Fibroblast of skin of left biceps (primary cell): ENCODE measurements at regions not wholly inside any gene's neighbourhood (a gene's known extent, or its start where the extent isn't known, plus 50 kb on each side); places are given as distances from the start of the nearest gene placed in this dataset.
"Not testable (repeated sequence)": the region's sequence is repeated elsewhere in the genome, so short reads cannot be mapped to it uniquely, and the experiment has no call there.

Experiments
- DNase-seq, 2 experiments: peaks; one replicate each; pipeline ENCODE4 v3.0.0-alpha.2; 2013; ENCODE audit warnings: low read depth in 2 of 2

DNA sequence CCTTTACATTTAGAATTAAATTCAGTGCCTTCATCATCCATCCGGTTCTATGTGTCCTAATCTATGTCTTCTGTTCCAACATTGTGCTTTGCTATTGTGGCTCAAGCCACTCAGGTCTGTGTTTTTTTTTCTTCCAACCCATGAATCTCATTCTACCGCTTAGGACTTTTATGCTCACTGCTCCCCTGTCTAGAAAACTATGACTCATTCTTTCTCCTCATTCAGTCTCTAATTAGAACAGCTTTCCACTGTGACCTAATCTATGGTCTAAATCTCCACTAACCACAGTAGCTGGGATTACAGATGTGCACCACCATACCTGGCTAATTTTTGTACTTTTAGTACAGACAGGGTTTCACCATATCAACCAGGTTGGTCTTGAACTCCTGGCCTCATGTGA is 418.7 kb downstream of the KCNJ2 start:
- DNase-seq: no peak

DNA sequence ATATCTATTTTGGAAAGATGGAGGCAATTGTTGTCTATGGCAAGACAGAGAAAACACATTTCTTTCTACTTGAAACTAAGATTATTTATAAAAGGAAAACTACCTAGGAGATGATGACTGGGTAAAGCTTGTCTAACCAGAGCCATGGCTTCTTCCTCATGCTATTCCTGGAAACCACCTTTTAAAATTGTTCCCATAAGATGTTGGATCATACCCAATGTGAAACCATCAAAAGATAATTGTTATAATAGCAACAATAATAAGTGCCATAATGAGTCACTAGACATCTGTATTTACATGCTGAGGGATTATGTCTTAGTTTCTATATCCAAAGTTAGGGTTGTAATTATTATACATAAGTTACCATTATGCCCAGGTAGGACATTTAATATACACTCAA is 428.4 kb downstream of the KCNJ2 start:
- DNase-seq: no peak

DNA sequence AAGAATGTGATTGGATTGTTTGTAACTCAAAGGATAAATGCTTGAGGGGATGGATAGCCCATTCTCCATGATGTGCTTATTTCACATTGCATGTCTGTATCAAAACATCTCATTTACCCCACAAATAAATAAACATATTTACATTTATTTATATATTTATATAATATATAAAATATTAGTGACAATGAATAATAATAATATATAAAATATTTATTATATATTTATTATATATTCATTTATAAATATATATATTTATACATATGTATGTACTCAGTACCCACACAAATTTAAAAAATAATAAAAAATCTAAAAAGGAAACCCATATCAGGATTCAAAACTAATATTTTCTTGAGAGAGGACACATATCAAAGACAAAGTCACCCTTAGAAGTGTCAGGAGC is 429.9 kb downstream of the KCNJ2 start:
- no peak for DNase-seq

DNA sequence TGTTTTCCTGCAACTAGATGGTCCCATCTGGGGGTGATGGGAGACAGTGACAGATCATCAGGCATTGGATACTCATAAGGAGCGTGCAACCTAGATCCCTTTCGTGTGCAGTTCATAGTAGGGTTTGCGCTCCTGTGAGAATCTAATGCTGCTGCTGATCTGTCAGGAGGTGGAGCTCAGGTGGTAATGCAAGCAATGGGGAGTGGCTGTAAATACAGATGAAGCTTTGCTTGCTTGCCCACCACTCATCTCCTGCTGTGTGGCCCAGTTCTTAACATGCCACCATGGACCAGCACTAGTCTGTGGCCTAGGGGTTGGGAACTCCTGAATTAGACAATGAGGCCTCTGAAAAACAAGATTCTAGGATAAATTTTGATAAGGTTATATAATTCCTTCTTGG is 430.6 kb downstream of the KCNJ2 start:
- DNase-seq: not testable (repeated sequence)

DNA sequence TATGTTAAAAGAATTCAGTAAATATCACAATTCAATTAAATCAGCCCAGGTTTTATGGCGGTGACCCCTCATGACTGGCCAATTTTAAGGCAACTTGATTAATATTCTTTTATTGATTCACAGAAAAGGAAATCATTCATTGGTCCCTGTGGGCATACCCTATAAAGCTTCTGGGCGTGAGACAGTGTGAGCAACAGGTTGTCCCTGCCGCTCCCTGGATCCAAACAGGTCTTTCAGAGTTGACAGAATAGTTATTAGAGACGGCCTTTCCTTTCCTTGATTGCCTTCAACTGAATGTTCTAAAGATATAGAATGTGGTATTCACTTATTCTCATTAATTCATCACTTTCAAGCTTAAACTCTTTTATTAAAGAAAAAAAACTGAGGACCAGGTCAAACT is 433.9 kb downstream of the KCNJ2 start:
- no peak for DNase-seq

DNA sequence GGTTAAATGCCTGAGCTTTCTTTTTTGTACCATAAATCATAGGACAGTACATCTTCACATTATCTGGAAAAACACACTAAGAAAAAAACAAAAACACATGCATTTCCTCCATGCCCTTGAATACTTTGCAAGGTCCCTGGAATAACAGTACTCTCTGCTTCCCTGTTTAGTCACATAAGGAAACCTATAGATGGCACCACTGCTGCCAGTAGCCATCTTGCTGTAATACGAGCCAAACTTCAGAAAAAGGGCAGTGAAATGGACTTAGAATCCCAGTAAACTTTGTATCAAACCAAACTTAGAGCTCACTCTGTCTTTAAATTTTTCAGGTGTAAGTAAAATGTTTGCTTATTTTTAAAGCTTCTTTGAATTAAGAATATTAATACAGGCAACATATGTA is 435.5 kb downstream of the KCNJ2 start:
- DNase-seq: no peak

DNA sequence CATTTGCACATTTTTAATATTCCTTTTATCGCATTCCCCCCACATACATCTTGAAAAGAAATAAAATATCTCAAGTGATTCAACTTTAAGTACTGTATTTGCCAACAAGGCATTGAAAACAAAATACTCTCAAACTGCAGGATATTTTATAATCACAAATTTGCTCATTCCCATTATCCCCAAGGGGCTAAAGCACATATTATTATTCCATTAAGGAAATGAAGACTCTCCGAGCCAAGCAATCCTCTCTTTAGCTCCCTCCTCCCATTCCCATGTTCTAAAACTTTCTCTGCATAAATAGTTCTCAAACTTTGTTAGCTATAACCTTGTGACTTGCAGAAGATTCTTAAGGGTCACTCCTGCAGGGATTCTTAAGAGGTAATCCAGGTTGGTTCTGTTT is 436.8 kb downstream of the KCNJ2 start:
- DNase-seq: no peak

DNA sequence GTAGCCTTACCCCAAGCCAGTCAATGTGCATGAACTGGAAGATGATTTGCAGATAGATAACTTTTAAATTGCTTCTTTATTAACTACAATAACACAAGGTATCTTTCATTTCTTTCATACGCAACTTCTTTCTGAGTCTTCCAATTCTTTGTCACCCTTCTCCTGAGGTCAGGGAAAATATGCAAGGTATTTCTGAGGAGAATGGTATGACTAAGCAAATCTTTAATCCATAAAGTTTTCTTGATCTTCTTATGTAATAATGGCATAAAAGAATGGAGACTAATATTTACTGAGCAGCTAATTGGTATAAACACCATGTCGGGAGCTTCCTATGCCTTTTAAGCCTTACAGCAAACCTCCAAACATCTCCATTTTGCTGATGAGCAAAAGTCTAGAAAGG is 438.9 kb downstream of the KCNJ2 start:
- DNase-seq: no peak

DNA sequence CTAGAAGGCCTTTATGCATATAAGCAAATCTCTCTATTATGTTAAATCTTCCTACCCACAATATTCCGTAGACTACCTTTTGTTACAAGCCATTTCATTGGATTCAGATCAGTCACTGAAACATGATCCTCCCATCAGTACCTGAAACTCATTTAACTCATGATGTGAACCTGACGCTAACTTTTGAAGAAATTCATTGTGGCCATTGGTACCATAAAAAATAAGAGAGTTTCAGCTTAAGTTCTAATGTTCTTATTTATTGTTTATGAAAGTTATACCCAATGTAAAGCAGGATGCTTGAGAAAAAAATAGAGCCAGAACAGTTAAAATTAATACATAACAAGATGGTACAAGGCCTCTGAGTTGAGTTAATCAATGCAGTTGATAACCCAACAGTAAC is 439.6 kb downstream of the KCNJ2 start:
- no peak for DNase-seq

DNA sequence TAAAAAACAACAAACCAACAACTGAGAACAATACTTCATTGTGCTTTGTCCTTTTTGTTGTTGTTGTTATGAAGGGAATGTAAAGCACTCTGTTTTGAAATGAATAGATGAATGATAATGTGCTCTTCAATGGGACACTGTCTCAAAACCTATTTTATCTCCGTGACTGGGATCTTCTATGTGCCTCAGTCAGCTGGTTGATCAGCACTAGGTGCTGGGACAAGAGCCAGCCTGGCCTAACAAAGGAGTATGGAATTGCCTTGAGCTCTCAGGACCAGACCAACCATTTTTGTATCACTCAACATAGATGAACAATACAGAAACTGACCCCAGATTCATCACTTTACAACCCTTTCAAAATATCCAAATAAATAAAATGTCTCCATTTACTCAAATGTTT is 440.2 kb downstream of the KCNJ2 start:
- no peak for DNase-seq

DNA sequence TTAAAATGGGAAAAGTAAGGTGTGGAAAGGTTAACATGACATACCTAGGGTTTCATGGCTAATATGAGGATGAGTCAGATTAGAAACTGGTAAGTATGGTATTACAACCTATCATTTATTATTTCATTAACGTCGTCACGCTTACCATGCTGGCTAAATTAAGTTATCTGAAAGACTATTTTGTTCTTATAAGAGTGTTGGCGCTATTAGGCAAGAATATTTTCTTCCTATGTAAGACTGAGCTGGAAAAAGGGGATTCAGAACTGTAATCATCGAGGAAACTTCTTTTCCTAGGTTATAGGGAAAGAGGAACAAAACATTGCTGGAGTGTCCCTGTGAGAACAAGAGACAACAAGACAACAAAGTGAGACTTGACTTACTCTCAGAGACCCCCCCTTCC is 440.8 kb downstream of the KCNJ2 start:
- DNase-seq: no peak

DNA sequence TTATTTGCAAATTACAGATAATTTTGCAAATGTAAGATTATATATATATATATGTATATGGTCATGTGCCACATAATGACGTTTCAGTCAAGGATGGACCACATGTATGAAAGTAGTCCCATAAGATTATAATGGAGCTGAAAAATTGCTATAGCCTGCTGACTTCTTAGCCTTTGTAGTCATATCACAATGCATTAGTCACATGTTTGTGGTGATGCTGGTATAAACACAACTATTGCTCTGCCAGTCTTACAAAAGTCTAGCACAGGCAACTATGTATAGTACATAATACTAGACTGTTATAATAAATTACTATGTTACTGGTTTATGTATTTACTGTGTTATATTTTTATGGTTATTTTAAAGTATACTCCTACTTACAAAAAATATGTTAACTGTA is 444.3 kb downstream of the KCNJ2 start:
- DNase-seq: no peak

DNA sequence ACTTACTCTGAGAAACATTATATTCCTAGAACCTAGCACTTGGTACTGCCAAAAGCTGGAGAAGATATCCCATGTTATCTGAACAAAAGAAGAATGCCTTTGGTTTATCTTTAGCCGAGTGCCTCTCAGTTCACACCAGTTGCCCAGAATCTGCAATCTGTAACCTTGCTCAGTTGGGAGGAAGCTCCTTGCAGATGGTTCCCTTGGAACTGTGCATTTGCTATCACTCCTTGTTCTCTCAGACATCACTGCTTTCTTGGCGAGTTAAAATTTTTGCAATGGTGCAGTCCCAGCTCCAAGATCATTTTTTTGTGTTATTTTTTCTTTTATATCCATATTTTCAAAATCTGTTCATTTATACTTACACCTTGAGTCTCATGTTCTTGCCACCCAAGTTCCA is 446.5 kb downstream of the KCNJ2 start:
- DNase-seq: no peak

DNA sequence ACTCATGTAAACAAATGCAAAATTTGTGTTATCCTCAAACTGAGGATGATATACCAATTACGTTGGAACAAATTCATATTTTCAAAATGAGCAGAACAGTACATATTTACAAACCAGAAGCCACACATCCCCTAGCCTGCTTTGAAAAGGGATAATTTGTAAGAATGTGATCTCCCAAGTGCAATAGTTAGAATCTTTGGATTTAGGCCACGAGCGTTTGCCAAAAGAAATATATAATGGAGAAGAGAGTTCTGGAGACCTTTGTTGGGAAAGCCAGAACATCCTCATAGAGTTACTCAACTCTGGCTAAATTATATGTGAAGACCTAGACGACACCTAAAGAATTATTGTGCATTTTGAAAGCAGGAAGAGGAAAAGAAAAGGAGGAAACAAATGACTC is 449.3 kb downstream of the KCNJ2 start:
- DNase-seq: no peak

DNA sequence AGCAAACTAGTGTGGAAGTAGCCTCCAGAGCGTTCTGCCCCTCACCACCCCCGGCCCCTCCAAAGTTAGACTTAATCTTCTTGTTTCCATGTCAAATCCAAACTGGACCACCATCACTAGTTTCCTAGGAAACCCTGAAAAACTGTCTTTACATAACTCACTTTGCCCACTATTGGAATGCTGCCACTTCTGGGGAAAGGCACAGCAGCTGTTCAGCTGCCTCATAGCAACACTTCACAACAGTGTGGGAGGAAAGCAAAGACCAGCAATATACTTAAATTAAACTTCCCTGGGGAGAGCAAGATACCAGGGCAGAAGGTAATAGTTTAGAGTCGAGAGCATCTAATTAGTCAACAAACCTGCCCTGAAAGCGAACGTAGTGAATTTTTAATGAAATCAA is 452.2 kb downstream of the KCNJ2 start:
- DNase-seq: no peak

DNA sequence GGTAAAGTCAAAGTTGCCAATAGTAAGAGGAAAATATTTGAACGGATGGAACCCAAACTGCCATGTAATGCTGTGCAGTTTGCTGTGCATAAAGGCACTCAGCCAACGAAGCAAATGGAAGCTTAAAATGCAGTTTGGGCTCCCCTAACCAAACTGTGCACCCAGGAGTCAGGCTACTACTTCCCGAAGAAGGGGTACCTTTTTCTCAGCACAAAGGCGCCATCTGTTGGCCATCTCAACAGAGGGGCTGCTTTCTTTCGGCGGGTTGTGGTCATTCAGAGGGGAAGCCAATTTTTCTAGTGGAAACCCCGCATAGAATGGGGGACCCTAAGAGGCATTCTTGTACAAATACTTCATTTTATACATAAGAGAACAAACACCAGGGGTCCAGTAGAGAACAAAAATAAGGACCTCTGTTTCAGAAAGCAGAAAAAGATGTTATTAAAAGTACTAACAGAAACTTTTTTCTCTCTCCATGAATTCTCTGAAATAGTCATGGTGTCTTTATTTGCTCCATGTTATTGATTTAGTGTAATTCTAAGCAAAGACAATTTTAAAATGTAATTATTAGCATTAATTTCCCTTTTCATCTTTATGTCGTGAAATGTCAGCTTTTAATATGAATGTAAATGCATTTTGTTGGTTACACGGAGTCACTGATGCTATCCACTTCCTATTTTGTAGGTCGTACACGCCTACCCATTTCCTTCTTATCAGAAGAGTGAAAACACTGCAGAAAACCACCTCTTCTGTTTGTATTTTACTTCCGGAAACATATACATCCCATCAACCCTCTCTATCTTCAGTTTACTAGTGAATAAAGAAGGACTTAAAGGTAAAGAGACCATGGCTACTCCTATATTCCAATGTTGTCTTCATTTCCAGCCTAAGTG is 453.3 kb downstream of the KCNJ2 start:
- no peak for DNase-seq

DNA sequence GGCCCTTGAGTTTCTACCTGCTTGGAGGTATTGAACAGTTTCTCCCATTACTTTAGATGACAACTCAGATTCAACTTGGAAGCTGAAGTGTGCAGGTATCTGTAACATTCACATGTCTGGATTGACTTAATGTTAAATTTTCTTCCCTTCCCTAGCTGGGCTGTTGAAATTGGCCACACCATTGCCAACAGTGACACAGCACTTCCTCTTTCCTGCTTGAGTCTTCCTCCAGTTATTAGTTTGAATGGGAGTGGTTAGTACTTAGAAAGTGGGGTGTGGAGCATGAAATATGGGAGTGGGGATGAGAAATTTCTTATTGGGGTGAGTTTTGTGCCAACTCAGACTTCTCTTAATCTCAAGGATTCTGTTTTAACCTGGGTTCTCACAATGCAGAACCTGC is 454.9 kb downstream of the KCNJ2 start:
- DNase-seq: no peak

DNA sequence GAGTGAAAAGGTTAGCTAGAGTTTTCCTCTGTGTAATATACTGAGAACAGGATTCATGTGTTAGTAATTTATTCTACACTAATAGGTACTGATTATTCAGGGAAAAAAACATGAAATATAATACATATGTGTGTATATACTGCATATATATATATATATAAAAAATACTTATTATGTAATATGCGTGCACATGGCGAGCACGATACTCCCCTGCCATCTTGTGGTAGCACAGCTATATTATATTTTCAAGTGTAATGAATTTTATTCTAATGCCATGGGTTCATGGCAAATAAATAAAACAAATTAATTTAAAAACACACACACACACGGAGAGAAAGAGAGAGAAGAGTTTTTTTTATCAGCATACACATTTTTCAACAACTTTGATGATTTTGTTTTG is 460.6 kb downstream of the KCNJ2 start:
- DNase-seq: no peak

DNA sequence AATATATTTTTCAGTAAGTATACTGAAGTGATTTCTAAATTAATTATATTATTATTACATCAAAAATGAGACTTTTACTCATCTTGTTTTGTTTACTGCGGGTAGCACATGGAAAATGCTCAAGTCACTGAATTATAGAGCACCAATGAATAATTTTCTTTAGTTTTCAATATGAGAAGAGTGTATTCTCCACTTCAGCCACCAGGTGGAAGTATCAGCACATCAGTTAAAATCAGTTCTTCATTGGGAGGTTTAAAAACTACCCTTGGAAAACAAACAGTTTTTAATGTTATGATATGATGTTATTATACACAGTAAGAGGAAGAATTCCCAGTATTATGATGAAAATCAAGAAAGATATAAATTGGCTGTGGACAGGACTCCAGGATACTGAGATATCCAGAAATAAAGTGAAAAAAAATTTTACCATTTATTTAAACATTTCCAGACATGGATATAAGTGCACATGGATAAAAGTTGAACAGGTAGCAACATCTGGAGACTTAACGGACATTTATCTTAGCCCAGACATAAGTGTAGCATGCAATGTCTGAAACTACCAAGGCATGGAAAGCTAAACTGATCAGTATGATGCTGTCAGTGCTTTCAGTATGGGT is 467.3 kb downstream of the KCNJ2 start:
- no peak for DNase-seq

DNA sequence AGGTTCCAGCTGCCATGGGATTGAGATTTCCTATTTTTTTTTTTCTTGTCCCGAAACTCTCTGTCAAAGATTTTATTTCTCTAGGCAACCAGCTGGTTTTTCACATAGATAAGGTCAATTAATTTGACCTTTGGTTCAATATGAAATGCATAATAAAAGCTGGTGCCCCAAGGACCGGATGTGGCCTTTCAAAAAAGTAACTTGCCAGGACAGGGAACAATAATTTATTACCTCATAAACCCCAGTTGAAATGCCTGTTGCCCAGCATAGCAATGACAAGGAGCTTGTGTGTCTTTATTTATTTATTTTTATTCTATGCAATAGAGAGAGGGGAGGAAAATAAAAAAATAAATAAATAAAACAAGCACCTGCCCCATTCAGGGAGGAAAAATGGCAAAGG is 472.7 kb downstream of the KCNJ2 start:
- no peak for DNase-seq

DNA sequence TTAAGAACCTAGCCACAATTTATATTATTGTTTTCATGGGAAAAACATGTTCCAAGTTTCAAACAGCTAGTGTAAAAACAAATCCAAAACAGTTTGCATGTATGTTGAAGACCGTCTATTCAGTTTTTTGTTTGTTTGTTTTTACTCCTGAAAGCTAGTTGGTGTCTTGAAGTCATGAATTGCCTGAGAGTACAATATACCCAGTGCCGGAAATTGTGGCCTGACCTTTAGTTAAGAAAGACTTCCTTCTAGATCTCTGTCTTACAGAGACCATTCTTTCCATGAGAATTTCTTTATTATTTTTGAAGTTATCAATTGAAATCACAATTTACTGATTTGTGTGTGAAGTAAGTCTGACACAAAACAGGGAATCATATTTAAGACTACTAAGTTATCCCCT is 474.8 kb downstream of the KCNJ2 start:
- no peak for DNase-seq

DNA sequence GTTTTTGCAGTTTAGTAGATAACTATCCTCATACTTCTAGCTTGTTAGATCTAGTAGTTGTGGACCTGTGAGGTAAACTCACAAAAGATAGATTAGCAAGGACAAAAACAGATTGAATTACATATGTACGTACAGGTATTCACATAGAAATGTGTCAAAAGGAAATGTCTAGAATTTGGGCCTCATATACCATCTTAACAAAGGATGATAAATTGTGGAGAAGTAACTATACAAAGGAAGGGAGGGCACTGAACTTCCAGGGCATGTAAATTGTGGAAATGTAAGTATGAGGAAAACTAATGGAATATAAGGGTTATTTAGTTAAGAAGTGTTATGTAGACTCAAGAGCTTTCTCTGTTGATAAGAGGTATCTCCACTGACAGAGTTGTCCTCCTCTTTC is 477.3 kb downstream of the KCNJ2 start:
- no peak for DNase-seq

DNA sequence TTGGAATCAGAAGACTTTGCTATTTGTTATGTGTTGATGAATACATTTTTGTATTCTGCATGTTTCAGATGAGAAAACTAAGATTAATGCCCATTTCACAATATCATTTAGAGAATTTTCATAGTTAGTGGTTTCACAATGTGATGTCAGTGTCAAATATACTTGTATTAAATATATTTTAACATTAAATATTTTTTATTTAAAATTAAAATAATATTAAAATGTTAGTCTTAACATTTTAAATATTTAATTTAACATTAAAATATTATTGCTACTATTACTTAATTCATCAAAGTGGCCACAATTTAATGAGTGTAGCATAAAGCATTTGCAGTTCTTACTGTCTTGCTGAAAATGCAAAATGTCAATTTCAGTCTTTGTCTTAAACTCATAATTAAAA is 478.8 kb downstream of the KCNJ2 start:
- DNase-seq: no peak

DNA sequence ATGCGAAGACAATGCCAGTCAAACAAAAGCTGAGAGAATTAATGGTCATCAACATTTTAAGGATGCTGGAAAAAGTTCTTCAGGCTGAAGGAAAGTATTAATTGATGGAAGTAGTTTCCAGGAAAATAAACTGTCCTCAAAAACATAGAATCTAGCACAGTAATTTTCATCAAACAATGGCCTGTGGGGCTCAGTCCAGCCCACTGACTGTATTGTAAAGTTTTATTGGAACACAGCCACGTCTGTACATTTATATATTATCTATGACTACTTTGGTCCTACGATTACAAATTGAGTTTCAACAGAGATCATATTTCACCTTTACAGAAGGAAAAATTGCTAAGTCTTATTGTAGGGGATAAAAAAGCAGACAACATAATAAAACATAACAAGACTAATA is 484.5 kb downstream of the KCNJ2 start:
- no peak for DNase-seq
